ENCODE measurements at regions not wholly inside any gene's neighbourhood (a gene's known extent, or its start where the extent isn't known, plus 50 kb on each side); places are given as distances from the start of the nearest gene placed in this dataset.
A peak's percentile ranks its signal among the peaks of the same experiment; 100 is the strongest.

- TF ChIP-seq CTCF (IDR thresholded peaks at IDR 0.05; ENCODE audit: insufficient read depth, low read length, poor library complexity, severe bottlenecking): peak; percentile 12
- Histone ChIP-seq H3K4me3 (replicated peaks; ENCODE audit: low read depth, low read length) (no peak overlapping the region), H3K27me3 (replicated peaks; ENCODE audit: control insufficient read depth, insufficient read depth, low read length) (no peaks in the 10 kb centered on the region), H3K36me3 (ENCODE audit: control insufficient read depth, insufficient read depth, low read length) (no peaks in the 10 kb centered on the region)
- DNase-seq (ENCODE audit: extremely low read depth, insufficient read length): no peak
These were observed 225.0 kb upstream of the GRIP1 start for GRCh38 chr12:66903782-66904396.

GRCh38 chr12:66905201-66905600 is 226.3 kb upstream of the GRIP1 start:
- Histone ChIP-seq H3K27me3 (replicated peaks; ENCODE audit: control insufficient read depth, insufficient read depth, low read length) (no peaks in the 10 kb centered on the region), H3K4me3 (replicated peaks; ENCODE audit: low read depth, low read length) (no peak overlapping the region), H3K36me3 (ENCODE audit: control insufficient read depth, insufficient read depth, low read length) (no peaks in the 10 kb centered on the region)
- no peak for TF ChIP-seq CTCF (IDR thresholded peaks at IDR 0.05; ENCODE audit: insufficient read depth, low read length, poor library complexity, severe bottlenecking)
- DNase-seq (ENCODE audit: extremely low read depth, insufficient read length): no peak

GRCh38 chr12:66910366-66910974 is 231.6 kb upstream of the GRIP1 start:
- DNase-seq (ENCODE audit: extremely low read depth, insufficient read length): no peak
- Histone ChIP-seq H3K27me3 (replicated peaks; ENCODE audit: control insufficient read depth, insufficient read depth, low read length) (no peaks in the 10 kb centered on the region), H3K36me3 (ENCODE audit: control insufficient read depth, insufficient read depth, low read length) (no peaks in the 10 kb centered on the region), H3K4me3 (replicated peaks; ENCODE audit: low read depth, low read length) (no peak overlapping the region)
- no peak for TF ChIP-seq CTCF (IDR thresholded peaks at IDR 0.05; ENCODE audit: insufficient read depth, low read length, poor library complexity, severe bottlenecking)

- no peak for TF ChIP-seq CTCF (IDR thresholded peaks at IDR 0.05; ENCODE audit: insufficient read depth, low read length, poor library complexity, severe bottlenecking)
- no peak overlapping the region for H3K4me3 ChIP-seq (replicated peaks; ENCODE audit: low read depth, low read length)
- no peaks in the 10 kb centered on the region for H3K36me3 ChIP-seq (ENCODE audit: control insufficient read depth, insufficient read depth, low read length)
- no peak for DNase-seq (ENCODE audit: extremely low read depth, insufficient read length)
- no peaks in the 10 kb centered on the region for H3K27me3 ChIP-seq (replicated peaks; ENCODE audit: control insufficient read depth, insufficient read depth, low read length)
These were observed 236.5 kb upstream of the GRIP1 start for GRCh38 chr12:66915306-66915904.

GRCh38 chr12:66916189-66916588 is 237.3 kb upstream of the GRIP1 start:
- Histone ChIP-seq H3K36me3 (ENCODE audit: control insufficient read depth, insufficient read depth, low read length) (no peaks in the 10 kb centered on the region), H3K4me3 (replicated peaks; ENCODE audit: low read depth, low read length) (no peak overlapping the region), H3K27me3 (replicated peaks; ENCODE audit: control insufficient read depth, insufficient read depth, low read length) (no peaks in the 10 kb centered on the region)
- no peak for TF ChIP-seq CTCF (IDR thresholded peaks at IDR 0.05; ENCODE audit: insufficient read depth, low read length, poor library complexity, severe bottlenecking)
- no peak for DNase-seq (ENCODE audit: extremely low read depth, insufficient read length)
